ENCODE measurements at regions not wholly inside any gene's neighbourhood (a gene's known extent, or its start where the extent isn't known, plus 50 kb on each side); places are given as distances from the start of the nearest gene placed in this dataset.

GRCh38 chr14:81653626-81654025 is 120.0 kb upstream of the SEL1L start:
- TF ChIP-seq CTCF (IDR thresholded peaks at IDR 0.05; ENCODE audit: low read depth, low read length) = no peak
- H3K4me3 ChIP-seq (ENCODE audit: low read depth, low read length) = no peak overlapping the region

GRCh38 chr14:81655423-81656314 is 122.0 kb upstream of the SEL1L start:
- H3K4me3 ChIP-seq (ENCODE audit: low read depth, low read length) = no peak overlapping the region
- TF ChIP-seq CTCF (IDR thresholded peaks at IDR 0.05; ENCODE audit: low read depth, low read length) = no peak

- H3K4me3 ChIP-seq (ENCODE audit: low read depth, low read length) = no peak overlapping the region
- no peak for TF ChIP-seq CTCF (IDR thresholded peaks at IDR 0.05; ENCODE audit: low read depth, low read length)
These were observed 123.2 kb upstream of the SEL1L start for GRCh38 chr14:81656811-81657210.

- no peak overlapping the region for H3K4me3 ChIP-seq (ENCODE audit: low read depth, low read length)
- no peak for TF ChIP-seq CTCF (IDR thresholded peaks at IDR 0.05; ENCODE audit: low read depth, low read length)
These were observed 128.4 kb upstream of the SEL1L start for GRCh38 chr14:81662066-81662465.

- no peak for TF ChIP-seq CTCF (IDR thresholded peaks at IDR 0.05; ENCODE audit: low read depth, low read length)
- H3K4me3 ChIP-seq (ENCODE audit: low read depth, low read length) = no peak overlapping the region
These were observed 129.0 kb upstream of the SEL1L start for GRCh38 chr14:81662570-81663197.

- TF ChIP-seq CTCF (IDR thresholded peaks at IDR 0.05; ENCODE audit: low read depth, low read length) = no peak
- H3K4me3 ChIP-seq (ENCODE audit: low read depth, low read length) = no peak overlapping the region
These were observed 135.1 kb upstream of the SEL1L start for GRCh38 chr14:81668626-81669274.

GRCh38 chr14:81669308-81669707 is 135.7 kb upstream of the SEL1L start:
- no peak overlapping the region for H3K4me3 ChIP-seq (ENCODE audit: low read depth, low read length)
- no peak for TF ChIP-seq CTCF (IDR thresholded peaks at IDR 0.05; ENCODE audit: low read depth, low read length)

Measured in WI38 (cell line).